ENCODE measurements at regions not wholly inside any gene's neighbourhood (a gene's known extent, or its start where the extent isn't known, plus 50 kb on each side); places are given as distances from the start of the nearest gene placed in this dataset.

- WGBS (ENCODE audit: insufficient coverage): 65% methylated on average over 2 of the region's 3 CpGs
- no peak overlapping the region for H3K4me2 ChIP-seq (replicated peaks; ENCODE audit: low read depth, low read length, poor library complexity, severe bottlenecking)
- H3K27me3 ChIP-seq (replicated peaks in 1 of 4; ENCODE audit: control extremely low read depth in 1 of 4, control insufficient read depth in 3 of 4, insufficient read depth in 4 of 4, low read length in 3 of 4): peaks cover 0 to 5% (median 2%) of the 10 kb centered on the region in 4 experiments
- H2AFZ ChIP-seq (ENCODE audit: insufficient read depth, low read depth, low read length, poor library complexity, severe bottlenecking): no peak overlapping the region
- ATAC-seq (ENCODE audit: low read depth) (no peak), DNase-seq (no peak)
- H3K79me2 ChIP-seq (ENCODE audit: control insufficient read depth, insufficient read depth, low read length): no peaks in the 10 kb centered on the region
- no peak overlapping the region for H3K27ac ChIP-seq (ENCODE audit: low read length in 2 of 2)
- Mint-ChIP-seq H3K27me3 (peaks cover 37% of the 10 kb centered on the region), H3K9me3 (ENCODE audit: insufficient read depth) (no peaks in the 10 kb centered on the region), H3K4me3 (no peak overlapping the region), H3K27ac (no peak overlapping the region), H3K4me1 (no peaks in the 10 kb centered on the region)
- CTCF ChIA-PET: interaction anchor here (0.7 kb wide), 1 partner anchor 1992 kb away, joined by 3 read pairs; no protein-coding TSS in a partner anchor
- POLR2A ChIA-PET: no interaction called here
- no peaks in the 10 kb centered on the region for H3K9me3 ChIP-seq (ENCODE audit: control extremely low read depth in 1 of 3, control insufficient read depth in 2 of 3, insufficient read depth in 1 of 3, low read length in 2 of 3)
- intact Hi-C loops (cut with micrococcal nuclease): no loop called here
- no peak for TF ChIP-seq CTCF (IDR thresholded peaks at IDR 0.05)
- TF ChIP-seq EZH2 (IDR thresholded peaks at IDR 0.05; ENCODE audit: borderline replicate concordance, insufficient read depth, low read depth, low read length, poor library complexity, severe bottlenecking): no peak
- H3K36me3 ChIP-seq (replicated peaks in 1 of 2; ENCODE audit: control extremely low read depth in 1 of 2, control insufficient read depth in 1 of 2, extremely low read depth in 1 of 2, insufficient read depth in 2 of 2, low read length in 1 of 2): no peaks in the 10 kb centered on the region
- no peak overlapping the region for H3K4me3 ChIP-seq (ENCODE audit: control extremely low read depth in 1 of 5, extremely low read depth in 1 of 5, insufficient read depth in 1 of 5, low read depth in 2 of 5, low read length in 4 of 5)
- H3K9ac ChIP-seq (ENCODE audit: low read length): no peak overlapping the region
- no peaks in the 10 kb centered on the region for H3K4me1 ChIP-seq (ENCODE audit: control insufficient read depth in 2 of 2, insufficient read depth in 2 of 2, low read length in 2 of 2)
- no peaks in the 10 kb centered on the region for H4K20me1 ChIP-seq (ENCODE audit: control insufficient read depth, insufficient read depth, low read length, poor library complexity, severe bottlenecking)
Measured at GRCh38 chr7:131674131-131674530, 117.7 kb upstream of the PODXL start.

GRCh38 chr7:131673576-131673975, 117.1 kb upstream of the PODXL start:
- Histone ChIP-seq H4K20me1 (ENCODE audit: control insufficient read depth, insufficient read depth, low read length, poor library complexity, severe bottlenecking) (no peaks in the 10 kb centered on the region), H3K9ac (ENCODE audit: low read length) (no peak overlapping the region), H2AFZ (ENCODE audit: insufficient read depth, low read depth, low read length, poor library complexity, severe bottlenecking) (no peak overlapping the region), H3K27ac (ENCODE audit: low read length in 2 of 2) (no peak overlapping the region), H3K4me1 (ENCODE audit: control insufficient read depth in 2 of 2, insufficient read depth in 2 of 2, low read length in 2 of 2) (no peaks in the 10 kb centered on the region), H3K79me2 (ENCODE audit: control insufficient read depth, insufficient read depth, low read length) (no peaks in the 10 kb centered on the region), H3K27me3 (replicated peaks in 1 of 4; ENCODE audit: control extremely low read depth in 1 of 4, control insufficient read depth in 3 of 4, insufficient read depth in 4 of 4, low read length in 3 of 4) (peaks cover 0 to 5% (median 2%) of the 10 kb centered on the region in 4 experiments), H3K36me3 (replicated peaks in 1 of 2; ENCODE audit: control extremely low read depth in 1 of 2, control insufficient read depth in 1 of 2, extremely low read depth in 1 of 2, insufficient read depth in 2 of 2, low read length in 1 of 2) (no peaks in the 10 kb centered on the region), H3K4me3 (ENCODE audit: control extremely low read depth in 1 of 5, extremely low read depth in 1 of 5, insufficient read depth in 1 of 5, low read depth in 2 of 5, low read length in 4 of 5) (no peak overlapping the region), H3K4me2 (replicated peaks; ENCODE audit: low read depth, low read length, poor library complexity, severe bottlenecking) (no peak overlapping the region), H3K9me3 (ENCODE audit: control extremely low read depth in 1 of 3, control insufficient read depth in 2 of 3, insufficient read depth in 1 of 3, low read length in 2 of 3) (no peaks in the 10 kb centered on the region)
- no peak for DNase-seq
- ATAC-seq (ENCODE audit: low read depth): no peak
- TF ChIP-seq EZH2 (IDR thresholded peaks at IDR 0.05; ENCODE audit: borderline replicate concordance, insufficient read depth, low read depth, low read length, poor library complexity, severe bottlenecking): no peak
- no peak for TF ChIP-seq CTCF (IDR thresholded peaks at IDR 0.05)
- Mint-ChIP-seq H3K4me3 (no peak overlapping the region), H3K9me3 (ENCODE audit: insufficient read depth) (no peaks in the 10 kb centered on the region), H3K27ac (no peak overlapping the region), H3K4me1 (no peaks in the 10 kb centered on the region), H3K27me3 (peaks cover 34% of the 10 kb centered on the region)
- CTCF ChIA-PET: interaction anchor here (0.7 kb wide), 1 partner anchor 1993 kb away, joined by 3 read pairs; no protein-coding TSS in a partner anchor
- WGBS (ENCODE audit: insufficient coverage): no CpG with 5 or more reads among the region's 3 CpGs
- intact Hi-C loops (cut with micrococcal nuclease): no loop called here
- POLR2A ChIA-PET: no interaction called here
